HG03565 (cell line): ENCODE measurements at regions not wholly inside any gene's neighbourhood (a gene's known extent, or its start where the extent isn't known, plus 50 kb on each side); places are given as distances from the start of the nearest gene placed in this dataset.
"Not testable (repeated sequence)": the region's sequence is repeated elsewhere in the genome, so short reads cannot be mapped to it uniquely, and the experiment has no call there.

Experiments
- ATAC-seq: cut with Tn5 transposase; IDR thresholded peaks from one replicate; pipeline ENCODE4 v1.9.1; 2021; ENCODE audit warnings: mild to moderate bottlenecking, moderate library complexity; ENCODE audit not compliant: unreplicated experiment

GRCh38 chr6:15907220-15907913, 221.5 kb upstream of the MYLIP start:
- not testable (repeated sequence) for ATAC-seq

- no peak for ATAC-seq
Observed at GRCh38 chr6:15906420-15907016, 222.4 kb upstream of the MYLIP start.

DNA sequence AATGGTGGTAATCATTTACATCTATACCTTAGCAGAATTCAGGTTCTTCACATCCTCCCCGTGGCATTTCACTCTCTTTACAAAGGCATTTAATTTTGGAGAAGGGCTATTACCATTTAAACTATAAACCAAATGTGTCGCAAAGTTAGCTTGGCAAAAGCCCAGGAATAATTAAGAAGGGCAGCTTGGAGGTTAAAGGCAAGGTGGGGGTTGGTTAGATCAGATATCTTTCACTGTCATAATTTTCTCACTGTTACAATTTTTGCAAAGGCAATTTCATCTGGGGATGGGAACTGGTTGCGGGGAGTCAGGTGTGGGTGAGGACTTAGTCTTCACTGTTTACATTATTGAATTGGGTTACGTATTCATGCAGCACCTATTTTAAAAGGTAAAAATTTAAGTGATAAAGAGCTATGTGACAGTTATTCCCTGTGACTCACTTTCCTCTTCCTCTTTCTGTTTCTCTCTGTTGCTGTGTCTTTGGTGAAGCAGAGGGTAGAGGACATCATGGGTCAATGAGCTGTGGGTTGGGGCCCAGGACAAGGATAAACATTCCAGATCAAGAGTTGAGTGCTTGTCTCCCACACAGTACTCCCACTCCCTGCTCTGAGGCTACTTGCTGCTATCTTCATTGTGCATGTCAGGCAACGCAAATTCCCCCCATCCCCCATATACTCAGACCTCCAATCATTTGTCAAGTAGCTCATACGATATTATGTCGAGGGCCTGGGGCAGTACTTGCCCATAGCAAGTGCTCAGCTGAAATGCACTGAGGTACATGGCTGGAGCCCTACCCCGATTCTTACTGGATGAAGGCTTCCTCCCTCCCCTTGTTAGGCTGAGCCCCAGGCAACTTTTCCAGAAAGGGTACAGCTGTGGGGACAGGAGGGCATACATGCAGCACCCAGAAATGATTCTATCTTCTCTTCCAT, 223.1 kb upstream of the MYLIP start:
- ATAC-seq: no peak

DNA sequence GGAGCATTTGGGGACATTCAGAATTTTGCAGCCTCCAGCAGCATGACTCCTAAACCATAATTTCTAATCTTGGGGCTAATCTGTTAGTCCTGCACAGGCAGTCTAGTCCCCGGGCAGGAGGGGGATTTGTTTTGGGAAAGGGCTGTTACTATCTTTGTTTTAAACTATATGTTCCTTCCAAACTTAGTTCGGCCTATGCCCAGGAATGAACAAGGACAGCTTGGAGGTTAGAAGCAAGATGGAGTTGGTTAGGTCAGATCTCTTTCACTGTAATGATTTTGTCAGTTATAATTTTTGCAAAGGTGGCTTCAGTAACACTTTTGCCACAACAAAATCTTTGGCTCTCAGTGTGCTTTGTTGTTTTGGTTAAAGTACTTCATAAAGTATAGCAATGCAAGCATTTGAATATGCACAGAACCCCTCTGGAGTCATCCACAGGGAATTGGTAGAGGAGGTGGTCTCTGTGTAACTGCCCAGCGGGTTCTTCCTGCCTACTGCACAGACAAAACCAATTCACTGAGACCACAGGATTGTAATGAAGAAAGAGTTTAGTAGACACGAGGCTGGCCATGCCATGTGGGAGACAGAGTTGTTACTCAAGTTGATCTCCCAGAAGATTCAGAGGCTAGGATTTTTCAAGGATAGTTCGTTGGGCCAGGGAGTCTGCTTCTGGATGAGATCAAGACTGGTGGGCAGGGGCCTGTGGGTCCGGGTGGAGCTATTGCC, 224.1 kb upstream of the MYLIP start:
- ATAC-seq: no peak

GRCh38 chr6:15901141-15902115, 227.5 kb upstream of the MYLIP start:
- ATAC-seq: peak; percentile 83

- no peak for ATAC-seq
Observed at GRCh38 chr6:15898693-15899092, 230.2 kb upstream of the MYLIP start.

DNA sequence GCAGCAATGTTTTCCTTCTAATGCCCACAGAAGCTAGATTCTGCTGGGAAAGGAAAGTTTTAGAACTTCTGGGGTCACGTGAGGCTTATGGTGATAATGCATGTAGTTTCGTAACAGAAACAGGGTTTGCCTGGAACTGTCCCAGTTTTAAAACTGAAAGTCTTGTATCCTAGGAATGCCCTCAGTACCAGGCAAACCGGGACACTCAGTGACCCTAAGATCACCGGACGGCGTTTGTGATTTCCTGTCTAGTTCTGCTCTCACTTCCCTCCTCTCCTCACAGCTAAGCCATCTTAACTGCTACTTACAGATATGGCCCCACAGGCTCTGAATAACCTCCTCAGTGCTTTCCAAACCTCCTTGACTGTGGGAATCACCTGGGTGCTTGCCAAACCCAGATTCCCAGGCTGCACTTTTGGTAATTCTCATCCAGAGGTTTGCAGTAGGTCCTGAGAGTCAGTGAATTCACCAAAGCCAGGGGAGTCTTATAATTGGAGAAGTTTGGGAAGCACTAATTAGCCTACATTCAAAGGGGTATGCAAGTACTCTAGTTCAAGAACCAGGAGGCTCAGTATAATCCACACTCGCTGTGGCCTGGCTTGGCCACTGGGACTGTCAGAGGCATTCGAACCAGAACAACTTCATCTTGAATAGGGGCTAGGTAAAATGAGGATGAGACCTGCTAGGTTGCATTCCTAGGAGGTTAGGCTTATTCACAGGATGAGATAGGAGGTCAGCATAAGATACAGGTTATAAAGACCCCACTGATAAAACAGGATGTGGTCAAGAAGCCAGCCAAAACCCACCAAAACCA, 231.6 kb upstream of the MYLIP start:
- ATAC-seq: no peak

- ATAC-seq: no peak
Observed at GRCh38 chr6:15894973-15895725, 232.3 kb upstream of the DTNBP1 start.

GRCh38 chr6:15893556-15894253, 230.9 kb upstream of the DTNBP1 start:
- no peak for ATAC-seq

DNA sequence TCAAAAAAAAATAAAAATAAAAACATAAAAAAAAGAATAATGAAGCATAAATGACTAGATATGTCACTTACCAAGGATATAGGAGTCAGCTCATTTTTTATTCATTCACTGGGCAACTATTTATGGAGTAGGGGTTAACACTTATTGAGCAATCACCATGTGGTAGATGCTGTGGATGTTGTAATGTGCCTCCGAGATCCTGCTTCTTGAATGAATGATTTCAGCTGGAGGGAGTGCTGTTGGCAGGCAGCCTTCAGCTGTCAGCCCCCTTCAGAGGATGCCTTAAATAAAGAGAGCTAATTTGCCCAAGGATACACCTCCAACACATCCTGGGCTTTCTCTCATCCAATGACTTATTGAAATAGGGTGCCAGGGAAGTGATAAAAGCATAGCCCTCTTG, 229.5 kb upstream of the DTNBP1 start:
- no peak for ATAC-seq

DNA sequence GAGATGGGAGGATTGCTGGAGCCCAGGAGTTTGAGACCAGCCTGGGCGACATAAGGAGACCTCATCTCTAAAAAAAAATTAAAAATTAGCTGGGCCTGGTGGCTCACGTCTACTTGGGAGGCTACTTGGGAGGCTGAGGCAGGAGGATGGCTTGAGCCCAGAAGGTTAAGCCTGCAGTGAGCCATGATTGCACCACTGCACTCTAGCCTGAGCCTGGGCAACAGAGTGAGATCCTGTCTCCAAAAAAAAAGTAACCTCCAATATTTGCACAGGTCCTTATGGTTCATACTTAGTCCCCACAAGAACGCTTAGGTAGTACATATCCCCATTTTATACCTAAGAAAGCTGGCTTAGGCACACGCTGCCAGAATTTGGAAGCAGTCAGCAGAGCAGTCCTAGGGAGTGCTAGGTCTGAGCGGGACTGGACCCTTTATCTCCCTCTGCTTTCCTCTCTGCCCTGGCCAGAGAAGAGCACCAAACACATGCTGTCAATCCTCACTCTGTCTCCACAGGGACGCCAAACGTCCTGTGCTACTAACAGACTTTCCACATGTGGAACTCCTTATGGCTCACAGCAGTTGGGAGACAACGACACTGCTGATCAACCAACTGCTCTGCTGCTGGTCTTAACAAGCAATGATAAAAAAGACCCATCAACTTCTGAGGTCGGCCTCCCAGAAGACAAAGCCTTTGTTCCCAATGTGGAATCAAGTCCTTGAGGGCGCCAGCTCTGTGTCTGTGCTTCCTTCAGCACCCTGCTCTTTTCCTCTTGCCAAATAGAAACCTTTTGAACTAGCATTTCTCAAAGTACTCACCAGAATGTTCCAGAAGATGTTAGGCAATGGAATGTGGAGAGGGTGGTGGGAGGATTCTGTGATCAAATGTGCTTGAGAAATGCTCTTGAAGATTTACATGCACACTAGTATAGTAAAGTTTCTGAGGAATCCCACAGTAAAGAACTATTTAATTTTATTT, 226.3 kb upstream of the DTNBP1 start:
- ATAC-seq: no peak

DNA sequence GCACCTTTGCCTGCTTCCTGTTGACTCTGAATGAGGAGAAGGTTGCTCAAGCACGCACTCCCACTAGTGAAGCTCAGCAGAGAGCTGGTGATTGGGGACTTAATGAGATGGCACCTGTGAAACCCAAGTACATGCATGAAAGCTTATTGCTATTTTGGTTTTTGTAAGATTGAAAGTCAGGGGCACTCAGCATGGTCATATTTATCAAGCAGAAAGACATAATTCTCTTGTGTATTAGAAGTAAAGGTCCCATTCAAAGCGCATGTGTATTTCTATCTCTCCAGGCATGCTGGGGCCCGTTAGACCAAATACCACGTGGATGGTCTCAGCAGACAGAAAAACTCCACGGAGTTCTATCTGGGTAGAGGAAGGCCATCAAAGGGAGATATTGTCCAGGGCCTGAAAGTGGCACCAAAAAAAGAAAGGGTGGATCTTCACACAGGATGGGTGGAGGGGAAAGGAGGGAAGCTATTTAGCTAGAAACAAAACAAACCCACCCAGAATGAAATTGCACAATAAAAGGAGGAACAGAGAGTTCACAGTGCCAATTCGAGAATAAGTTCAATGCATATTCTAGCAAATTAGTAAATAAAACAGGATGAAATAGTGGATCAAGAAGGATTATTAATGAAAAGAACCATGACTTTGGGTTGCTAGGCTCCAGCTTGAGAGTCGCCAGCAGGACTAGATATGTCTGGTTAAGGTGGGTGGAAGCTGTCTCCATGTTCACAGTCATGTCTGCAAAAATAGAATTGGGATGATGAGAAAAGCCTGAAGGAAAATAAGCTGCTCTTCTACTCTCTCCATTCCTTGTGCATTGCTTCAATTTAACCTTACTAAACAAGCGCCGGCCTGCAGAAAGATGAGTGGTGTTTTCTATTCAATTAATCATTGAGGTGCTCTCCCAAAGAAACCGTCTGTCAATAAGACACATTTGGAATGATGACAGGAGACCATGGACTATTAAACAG, 224.9 kb upstream of the DTNBP1 start:
- no peak for ATAC-seq

DNA sequence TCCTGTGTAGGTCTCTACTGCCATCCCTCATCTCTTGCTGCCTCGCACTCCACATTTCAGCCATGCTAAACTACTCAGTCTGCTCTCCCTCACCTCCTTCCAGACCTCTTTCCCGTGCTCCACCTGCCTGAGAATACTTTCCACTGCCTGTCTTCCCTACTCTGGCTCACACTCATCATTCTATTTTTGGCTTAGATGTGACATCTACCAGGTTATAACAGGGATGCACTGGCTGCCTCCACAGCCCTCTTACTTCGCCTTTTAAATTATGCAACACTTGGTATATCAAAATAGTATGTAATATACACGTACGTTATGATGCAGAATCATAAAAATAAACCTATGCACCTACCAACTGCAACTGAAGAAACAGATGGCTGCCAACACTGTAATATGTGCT, 222.8 kb upstream of the DTNBP1 start:
- ATAC-seq: no peak

DNA sequence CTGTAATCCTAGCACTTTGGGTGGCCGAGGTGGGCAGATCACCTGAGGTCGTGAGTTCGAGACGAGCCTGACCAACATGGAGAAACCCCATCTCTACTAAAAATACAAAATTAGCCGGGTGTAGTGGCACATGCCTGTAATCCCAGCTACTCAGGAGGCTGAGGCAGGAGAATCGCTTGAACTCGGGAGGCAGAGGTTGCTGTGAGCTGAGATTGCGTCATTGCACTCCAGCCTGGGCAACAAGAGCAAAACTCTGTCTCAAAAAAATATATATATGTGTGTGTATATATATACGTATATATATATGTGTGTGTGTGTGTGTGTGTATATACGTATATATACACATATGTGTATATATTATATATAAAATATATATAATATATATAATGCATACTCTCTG, 220.8 kb upstream of the DTNBP1 start:
- not testable (repeated sequence) for ATAC-seq

DNA sequence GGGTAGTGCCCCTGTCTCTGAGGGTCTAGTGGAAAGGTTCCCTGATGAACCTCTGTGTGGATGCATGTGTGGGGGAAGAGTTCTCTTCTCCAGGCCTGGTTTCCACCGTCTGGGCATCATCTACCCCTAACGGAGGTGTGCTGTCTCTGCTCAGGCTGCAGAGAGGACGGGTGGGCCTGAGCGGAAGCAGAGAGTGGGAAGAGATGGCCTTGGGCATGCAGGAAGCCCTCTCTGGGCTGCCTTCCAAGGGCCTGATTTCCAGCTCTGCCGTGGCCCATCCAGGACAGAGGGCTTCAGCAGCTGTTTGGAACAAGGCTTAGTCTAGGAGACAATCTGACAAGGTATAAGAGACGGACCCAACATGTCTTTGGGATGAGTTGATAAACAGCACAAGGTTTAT, 220.1 kb upstream of the DTNBP1 start:
- ATAC-seq: no peak
